ENCODE measurements at regions not wholly inside any gene's neighbourhood (a gene's known extent, or its start where the extent isn't known, plus 50 kb on each side); places are given as distances from the start of the nearest gene placed in this dataset.

- TF ChIP-seq CTCF (IDR thresholded peaks at IDR 0.05), result no peak
- TF ChIP-seq POLR2A (IDR thresholded peaks at IDR 0.05), result no peak
Measured at GRCh38 chr1:168836469-168836868, 107.5 kb upstream of the DPT start.
